ENCODE measurements at regions not wholly inside any gene's neighbourhood (a gene's known extent, or its start where the extent isn't known, plus 50 kb on each side); places are given as distances from the start of the nearest gene placed in this dataset.

DNA sequence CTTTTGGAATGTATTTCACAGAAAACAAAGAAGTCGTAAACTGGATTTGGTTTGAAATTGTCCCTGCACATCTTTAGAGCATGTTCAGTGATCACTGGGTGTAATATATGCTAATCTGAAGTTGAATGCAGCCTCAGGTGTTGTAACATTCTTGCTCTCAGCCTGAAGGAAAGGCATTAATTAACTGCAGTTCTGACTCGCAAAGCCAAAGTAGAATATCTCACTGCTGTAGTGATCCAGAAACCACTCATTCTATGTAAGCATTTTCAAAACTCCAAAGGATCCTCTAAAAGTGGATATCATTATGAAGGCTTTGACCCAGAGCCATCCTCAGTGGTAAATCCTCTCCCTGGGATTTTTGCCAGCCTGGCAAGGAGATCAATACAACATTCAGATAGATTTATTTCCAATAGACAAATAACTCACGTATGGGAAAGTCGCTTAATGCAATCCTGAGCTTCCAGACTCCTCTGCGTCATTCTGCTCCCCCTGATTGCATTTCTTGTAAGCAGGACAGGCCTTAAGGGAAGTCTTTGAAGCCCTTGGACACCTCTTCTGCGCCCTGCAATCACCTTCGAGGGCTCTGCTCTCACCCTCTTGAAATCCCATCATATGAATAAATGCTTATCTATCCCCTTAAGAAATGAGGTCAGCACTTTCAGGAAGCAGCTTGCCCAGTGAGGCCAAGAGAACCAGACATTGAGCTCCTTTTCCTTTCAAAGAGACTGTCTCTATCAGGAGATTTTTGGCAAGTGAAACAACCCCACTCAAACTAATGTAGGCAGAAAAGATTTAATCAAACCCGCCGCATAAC, 301.7 kb upstream of the NBEA start:
- no peak overlapping the region for H3K27ac Mint-ChIP-seq
- H3K36me3 Mint-ChIP-seq: no peaks in the 10 kb centered on the region
- H3K4me1 Mint-ChIP-seq: no peaks in the 10 kb centered on the region
- ATAC-seq (no peak), DNase-seq (no peak)
- peaks cover 0 to 11% (median 2%) of the 10 kb centered on the region in 5 donors for H3K27me3 Mint-ChIP-seq
- H3K4me3 Mint-ChIP-seq: no peak overlapping the region
- POLR2A ChIA-PET: no interaction called here
- H3K9me3 Mint-ChIP-seq: peaks cover 0 to 9% (median 0%) of the 10 kb centered on the region in 9 donors

DNA sequence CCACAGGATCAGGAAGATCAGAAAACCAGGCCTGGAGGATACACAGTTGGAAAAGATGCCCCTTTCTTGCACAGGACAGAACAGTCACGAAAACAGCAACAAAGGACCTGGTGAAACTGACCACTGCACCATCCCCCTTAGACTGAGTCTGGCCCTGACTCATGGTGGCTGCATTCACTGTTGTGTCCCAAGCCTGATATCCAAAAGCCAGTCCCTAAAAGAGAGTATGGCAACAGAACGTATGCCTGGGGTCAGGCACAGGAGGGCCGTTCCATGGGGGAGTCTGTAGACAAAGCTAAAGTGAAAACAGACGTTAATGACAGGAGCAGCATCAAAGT, 301.1 kb upstream of the NBEA start:
- DNase-seq: no peak
- Mint-ChIP-seq H3K27me3 (peaks cover 0 to 14% (median 1%) of the 10 kb centered on the region in 5 donors), H3K27ac (no peak overlapping the region), H3K4me1 (no peaks in the 10 kb centered on the region), H3K9me3 (peaks cover 0 to 9% (median 2%) of the 10 kb centered on the region in 9 donors), H3K4me3 (no peak overlapping the region), H3K36me3 (no peaks in the 10 kb centered on the region)
- POLR2A ChIA-PET: no interaction called here
- ATAC-seq: no peak

DNA sequence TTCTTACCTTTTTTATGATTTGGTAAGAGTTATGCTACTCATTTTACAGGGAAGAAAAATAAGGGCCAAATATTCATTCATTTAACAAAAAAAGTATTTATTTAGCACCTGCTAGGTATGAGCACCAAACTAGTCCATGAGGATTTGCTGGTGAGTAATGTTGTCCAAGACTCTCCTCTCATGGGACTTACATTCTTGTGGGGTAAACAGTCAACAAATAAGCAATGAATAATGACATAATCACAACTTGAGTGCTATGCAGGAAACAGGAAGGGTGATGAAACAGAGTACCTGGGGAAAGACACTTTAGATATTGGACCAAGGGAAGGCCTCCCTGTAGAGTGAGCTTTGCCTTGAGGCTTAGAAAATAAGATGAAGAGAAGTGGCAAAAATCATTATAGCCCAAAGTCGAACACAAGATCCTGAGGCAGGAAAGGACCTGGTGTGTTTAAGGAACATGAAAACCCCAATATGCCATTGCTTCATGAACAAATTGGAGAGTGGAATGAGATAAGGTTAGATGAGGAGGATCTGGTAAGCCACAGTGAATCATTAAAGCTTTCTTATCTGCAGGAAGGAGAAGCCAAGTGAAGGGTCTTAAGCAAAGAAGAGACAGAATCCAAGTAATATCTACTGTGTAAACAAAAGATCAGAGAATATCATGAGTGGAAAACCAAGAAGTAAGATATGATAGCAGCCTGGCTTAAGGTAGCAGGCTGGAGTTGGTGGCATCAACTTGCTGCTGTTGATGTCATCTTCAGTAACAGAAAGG, 294.5 kb upstream of the NBEA start:
- H3K4me3 Mint-ChIP-seq: no peak overlapping the region
- ATAC-seq (no peak), DNase-seq (no peak)
- no peaks in the 10 kb centered on the region for H3K36me3 Mint-ChIP-seq
- H3K27ac Mint-ChIP-seq: no peak overlapping the region
- peaks cover 0 to 10% (median 0%) of the 10 kb centered on the region in 5 donors for H3K27me3 Mint-ChIP-seq
- no peaks in the 10 kb centered on the region for H3K4me1 Mint-ChIP-seq
- POLR2A ChIA-PET: no interaction called here
- H3K9me3 Mint-ChIP-seq: peaks cover 0 to 20% (median 10%) of the 10 kb centered on the region in 9 donors

GRCh38 chr13:34654203-34654602, 287.9 kb upstream of the NBEA start:
- POLR2A ChIA-PET: no interaction called here
- ATAC-seq: no peak
- no peaks in the 10 kb centered on the region for H3K36me3 Mint-ChIP-seq
- no peak overlapping the region for H3K27ac Mint-ChIP-seq
- no peak overlapping the region for H3K4me3 Mint-ChIP-seq
- H3K9me3 Mint-ChIP-seq: peaks cover 0 to 19% (median 9%) of the 10 kb centered on the region in 9 donors
- peaks cover 0 to 8% (median 0%) of the 10 kb centered on the region in 5 donors for H3K27me3 Mint-ChIP-seq
- H3K4me1 Mint-ChIP-seq: no peaks in the 10 kb centered on the region
- no peak for DNase-seq

- DNase-seq: no peak
- no peaks in the 10 kb centered on the region for H3K4me1 Mint-ChIP-seq
- H3K9me3 Mint-ChIP-seq: peaks cover 0 to 19% (median 9%) of the 10 kb centered on the region in 9 donors
- H3K36me3 Mint-ChIP-seq: no peaks in the 10 kb centered on the region
- H3K4me3 Mint-ChIP-seq: no peak overlapping the region
- POLR2A ChIA-PET: no interaction called here
- peaks cover 0 to 8% (median 0%) of the 10 kb centered on the region in 5 donors for H3K27me3 Mint-ChIP-seq
- no peak for ATAC-seq
- no peak overlapping the region for H3K27ac Mint-ChIP-seq
Measured at GRCh38 chr13:34654647-34655046, 287.4 kb upstream of the NBEA start.

GRCh38 chr13:34655554-34655953, 286.5 kb upstream of the NBEA start:
- Mint-ChIP-seq H3K27ac (no peak overlapping the region), H3K4me3 (no peak overlapping the region), H3K27me3 (peaks cover 0 to 8% (median 0%) of the 10 kb centered on the region in 5 donors), H3K9me3 (peaks cover 0 to 19% (median 9%) of the 10 kb centered on the region in 9 donors), H3K4me1 (no peaks in the 10 kb centered on the region), H3K36me3 (no peaks in the 10 kb centered on the region)
- no peak for ATAC-seq
- DNase-seq: no peak
- POLR2A ChIA-PET: no interaction called here

- H3K9me3 Mint-ChIP-seq: peaks cover 0 to 12% (median 1%) of the 10 kb centered on the region in 9 donors
- H3K4me3 Mint-ChIP-seq: no peak overlapping the region
- no peaks in the 10 kb centered on the region for H3K36me3 Mint-ChIP-seq
- POLR2A ChIA-PET: no interaction called here
- H3K27ac Mint-ChIP-seq: no peak overlapping the region
- H3K4me1 Mint-ChIP-seq: no peaks in the 10 kb centered on the region
- ATAC-seq (no peak), DNase-seq (no peak)
- peaks cover 0 to 8% (median 0%) of the 10 kb centered on the region in 5 donors for H3K27me3 Mint-ChIP-seq
Measured at GRCh38 chr13:34657716-34658115, 284.4 kb upstream of the NBEA start.

GRCh38 chr13:34667286-34668218, 274.5 kb upstream of the NBEA start:
- H3K4me1 Mint-ChIP-seq: no peaks in the 10 kb centered on the region
- peaks cover 0 to 5% (median 0%) of the 10 kb centered on the region in 5 donors for H3K27me3 Mint-ChIP-seq
- H3K27ac Mint-ChIP-seq: no peak overlapping the region
- H3K4me3 Mint-ChIP-seq: no peak overlapping the region
- peaks cover 0 to 4% (median 0%) of the 10 kb centered on the region in 9 donors for H3K9me3 Mint-ChIP-seq
- DNase-seq (no peak), ATAC-seq (no peak)
- POLR2A ChIA-PET: no interaction called here
- peaks cover 0 to 4% (median 0%) of the 10 kb centered on the region in 3 donors for H3K36me3 Mint-ChIP-seq

GRCh38 chr13:34671137-34671536, 270.9 kb upstream of the NBEA start:
- Mint-ChIP-seq H3K9me3 (peaks cover 0 to 3% (median 0%) of the 10 kb centered on the region in 9 donors), H3K27me3 (peaks cover 0 to 3% (median 0%) of the 10 kb centered on the region in 5 donors), H3K36me3 (no peaks in the 10 kb centered on the region), H3K4me1 (no peaks in the 10 kb centered on the region), H3K27ac (no peak overlapping the region), H3K4me3 (no peak overlapping the region)
- ATAC-seq: no peak
- DNase-seq: no peak
- POLR2A ChIA-PET: no interaction called here

GRCh38 chr13:34672631-34673030, 269.4 kb upstream of the NBEA start:
- Mint-ChIP-seq H3K27ac (no peak overlapping the region), H3K36me3 (no peaks in the 10 kb centered on the region), H3K9me3 (peaks cover 0 to 3% (median 0%) of the 10 kb centered on the region in 9 donors), H3K4me3 (no peak overlapping the region), H3K4me1 (no peaks in the 10 kb centered on the region), H3K27me3 (peaks cover 0 to 6% (median 0%) of the 10 kb centered on the region in 5 donors)
- POLR2A ChIA-PET: no interaction called here
- DNase-seq (no peak), ATAC-seq (no peak)

- Mint-ChIP-seq H3K36me3 (no peaks in the 10 kb centered on the region), H3K9me3 (peaks cover 0 to 3% (median 0%) of the 10 kb centered on the region in 9 donors), H3K27ac (no peak overlapping the region), H3K27me3 (peaks cover 0 to 3% (median 0%) of the 10 kb centered on the region in 5 donors), H3K4me3 (no peak overlapping the region), H3K4me1 (no peaks in the 10 kb centered on the region)
- ATAC-seq: no peak
- no peak for DNase-seq
- POLR2A ChIA-PET: no interaction called here
Measured at GRCh38 chr13:34675626-34676025, 266.4 kb upstream of the NBEA start.

GRCh38 chr13:34678154-34678553, 263.9 kb upstream of the NBEA start:
- H3K27ac Mint-ChIP-seq: no peak overlapping the region
- POLR2A ChIA-PET: no interaction called here
- no peak for ATAC-seq
- peaks cover 0 to 3% (median 0%) of the 10 kb centered on the region in 5 donors for H3K27me3 Mint-ChIP-seq
- no peak for DNase-seq
- H3K36me3 Mint-ChIP-seq: no peaks in the 10 kb centered on the region
- H3K9me3 Mint-ChIP-seq: peaks cover 0 to 3% (median 0%) of the 10 kb centered on the region in 9 donors
- no peaks in the 10 kb centered on the region for H3K4me1 Mint-ChIP-seq
- no peak overlapping the region for H3K4me3 Mint-ChIP-seq

Data from naive thymus-derived CD8-positive, alpha-beta T cell (primary cell).